NCI-H345 treated with DMSO at 0.1 percent for 48 hours (cell line): ENCODE measurements at regions not wholly inside any gene's neighbourhood (a gene's known extent, or its start where the extent isn't known, plus 50 kb on each side); places are given as distances from the start of the nearest gene placed in this dataset.

Source experiments
- DNase-seq: peaks from one replicate; lab custom pipeline; 2025; ENCODE audit not compliant: unreplicated experiment; lab: John Stamatoyannopoulos, UW

- no peak for DNase-seq
These were observed 121.8 kb upstream of the ADRA1D start for GRCh38 chr20:4370851-4371250.

GRCh38 chr20:4369798-4370124 lies 120.7 kb upstream of the ADRA1D start:
- DNase-seq = no peak

- no peak for DNase-seq
These were observed 120.2 kb upstream of the ADRA1D start for GRCh38 chr20:4369119-4369797.

DNA sequence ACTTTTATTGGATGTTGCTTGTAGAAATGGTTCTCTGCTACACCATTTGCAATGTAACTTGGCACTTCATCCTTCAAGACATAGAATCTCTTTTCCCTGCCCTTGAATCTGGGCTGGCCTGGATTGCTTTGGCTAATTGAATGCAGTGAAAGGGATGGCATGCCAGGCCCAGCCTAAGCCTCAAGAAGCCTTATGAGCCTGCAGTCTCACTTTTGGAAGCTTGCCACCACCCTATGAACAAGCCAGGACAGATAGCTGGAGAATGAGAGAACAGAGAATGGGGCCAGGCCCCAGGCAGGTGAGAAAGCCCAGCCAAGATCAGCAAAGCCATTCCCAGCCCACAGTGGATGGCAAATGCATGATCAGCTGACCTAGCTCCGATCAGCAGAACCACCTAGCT lies 117.0 kb upstream of the ADRA1D start:
- no peak for DNase-seq

- no peak for DNase-seq
These were observed 109.5 kb upstream of the ADRA1D start for GRCh38 chr20:4358552-4358951.

- DNase-seq = no peak
These were observed 103.3 kb upstream of the ADRA1D start for GRCh38 chr20:4352348-4352747.

GRCh38 chr20:4350096-4350495 lies 101.0 kb upstream of the ADRA1D start:
- no peak for DNase-seq

DNA sequence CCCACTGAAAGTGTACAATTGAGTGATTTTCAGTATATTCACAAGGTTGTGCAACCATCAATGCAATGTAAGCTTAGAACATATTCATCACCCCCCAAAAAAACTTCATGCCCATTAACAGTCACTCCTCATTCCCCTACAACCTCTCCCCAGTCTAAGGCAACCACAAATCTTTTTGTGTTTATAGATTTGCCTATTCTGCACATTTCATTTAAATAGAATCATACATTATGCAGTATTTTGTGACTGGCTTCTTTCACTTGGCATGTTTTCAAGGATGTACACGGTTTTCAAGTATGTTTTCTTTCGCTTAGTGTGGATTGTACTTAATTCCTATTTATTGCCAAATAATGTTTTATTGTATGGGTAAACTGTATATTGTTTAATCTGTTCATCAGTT lies 95.6 kb upstream of the ADRA1D start:
- no peak for DNase-seq

DNA sequence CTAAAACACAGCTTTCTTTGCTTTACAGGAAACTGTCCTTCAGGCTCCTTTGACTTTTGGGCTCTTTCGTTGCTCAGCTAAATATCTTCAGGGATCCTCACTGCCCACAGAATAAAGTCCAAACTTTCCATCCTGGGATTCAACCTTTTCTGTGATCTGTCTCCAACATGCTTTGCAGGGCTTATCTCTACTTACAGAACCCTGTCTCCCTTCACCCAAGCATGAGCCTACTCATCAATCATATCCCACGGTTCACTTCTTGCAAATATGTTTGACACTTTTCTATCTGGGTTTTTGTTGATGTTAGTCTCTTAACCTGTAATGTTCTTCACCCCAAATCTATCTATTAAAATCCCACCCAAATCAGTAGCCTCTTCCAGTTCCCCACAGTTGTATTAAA lies 93.5 kb upstream of the ADRA1D start:
- DNase-seq = no peak

GRCh38 chr20:4341804-4342485 lies 92.9 kb upstream of the ADRA1D start:
- no peak for DNase-seq

DNA sequence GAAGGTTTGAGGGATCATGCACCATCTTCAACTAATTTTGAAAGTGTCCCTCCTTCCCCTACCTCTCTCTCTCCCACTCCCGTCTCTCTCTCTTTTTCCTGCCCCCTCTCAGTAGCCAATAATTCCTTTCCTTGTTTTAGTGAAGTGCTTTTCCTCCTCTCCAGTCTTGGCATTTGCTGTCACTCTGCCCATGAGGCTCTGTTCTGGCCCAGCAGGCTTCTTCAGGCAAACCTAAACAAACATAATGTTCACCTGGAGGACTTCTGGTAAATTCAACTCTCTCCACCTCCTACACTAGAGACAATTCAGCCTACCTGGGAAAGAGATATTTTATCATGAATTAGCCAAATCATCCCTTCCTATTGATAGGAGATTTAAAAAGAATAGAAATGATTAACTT lies 86.6 kb upstream of the ADRA1D start:
- no peak for DNase-seq

DNA sequence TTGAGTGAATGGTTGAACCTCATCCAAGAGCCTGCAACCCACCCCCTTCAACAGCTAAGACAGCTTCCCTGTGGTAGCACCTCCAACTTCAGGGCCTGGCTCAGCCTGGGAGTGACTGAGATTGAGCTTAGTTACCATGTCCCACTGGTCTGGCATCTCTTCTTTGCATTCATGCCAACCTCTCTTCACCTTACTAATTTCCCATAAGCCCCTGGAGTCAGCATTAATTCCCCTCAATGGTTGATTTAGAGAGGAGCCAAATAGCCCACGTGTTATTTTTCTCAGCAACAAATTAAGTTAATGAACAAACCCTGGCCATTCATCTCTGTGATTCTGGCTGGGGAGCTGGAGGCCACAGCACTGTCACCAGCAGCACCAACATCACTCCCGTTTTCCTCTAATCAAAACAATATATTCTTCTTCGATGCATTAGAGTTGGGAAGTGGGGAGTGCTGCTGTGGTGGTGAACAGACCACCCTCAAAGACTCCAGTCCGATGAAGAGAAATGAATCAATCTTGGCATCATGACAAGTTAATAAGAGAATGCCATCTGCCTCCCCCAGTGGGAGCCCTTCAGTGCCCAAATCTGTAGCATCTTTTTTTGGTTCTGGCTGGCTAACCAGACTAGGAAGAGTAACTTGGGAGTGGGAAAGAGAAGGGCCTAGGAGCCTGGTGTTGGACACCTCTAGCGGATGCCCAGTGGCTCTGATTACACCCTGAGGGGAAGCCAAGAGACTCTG lies 83.2 kb upstream of the ADRA1D start:
- DNase-seq = no peak

DNA sequence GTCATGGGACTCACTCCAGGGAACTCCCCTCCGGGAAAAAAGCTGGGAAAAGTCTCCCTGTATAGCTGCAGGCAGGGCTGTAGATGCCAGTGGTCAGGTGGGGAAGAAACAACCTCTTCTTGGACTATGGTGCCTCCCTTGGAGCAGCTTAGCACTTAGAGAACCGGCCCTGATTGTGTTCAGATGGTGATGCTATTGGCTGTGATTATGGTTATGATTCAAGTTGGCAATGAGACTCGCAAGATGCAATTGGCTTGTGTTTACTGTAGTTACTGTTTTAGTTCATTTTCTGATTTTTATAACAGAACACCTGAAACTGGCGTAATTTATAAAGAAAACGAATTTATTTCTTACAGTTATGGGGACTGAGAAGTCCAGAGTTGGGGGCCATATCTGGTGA lies 80.9 kb upstream of the ADRA1D start:
- DNase-seq = no peak

- DNase-seq = no peak
These were observed 80.1 kb upstream of the ADRA1D start for GRCh38 chr20:4329232-4329631.

DNA sequence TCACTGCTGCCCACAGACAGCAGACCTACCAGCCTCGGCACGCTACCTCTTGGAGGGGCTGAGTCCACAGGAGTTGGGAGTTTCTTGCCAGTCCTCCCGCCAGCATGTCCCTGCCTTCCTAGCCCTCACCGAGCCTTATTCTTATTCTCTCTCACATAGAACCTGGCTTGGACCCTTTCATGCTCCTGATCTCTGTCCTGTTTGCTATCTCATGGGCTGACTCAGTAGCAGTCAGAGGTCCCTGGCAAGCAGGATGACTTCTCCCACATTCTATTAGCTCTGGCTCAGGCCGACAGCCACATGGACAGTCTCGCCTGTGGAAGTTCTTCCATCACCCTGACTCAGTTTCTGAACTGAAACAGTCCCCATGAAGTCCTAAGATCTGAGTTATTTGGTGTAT lies 79.5 kb upstream of the ADRA1D start:
- DNase-seq = no peak

DNA sequence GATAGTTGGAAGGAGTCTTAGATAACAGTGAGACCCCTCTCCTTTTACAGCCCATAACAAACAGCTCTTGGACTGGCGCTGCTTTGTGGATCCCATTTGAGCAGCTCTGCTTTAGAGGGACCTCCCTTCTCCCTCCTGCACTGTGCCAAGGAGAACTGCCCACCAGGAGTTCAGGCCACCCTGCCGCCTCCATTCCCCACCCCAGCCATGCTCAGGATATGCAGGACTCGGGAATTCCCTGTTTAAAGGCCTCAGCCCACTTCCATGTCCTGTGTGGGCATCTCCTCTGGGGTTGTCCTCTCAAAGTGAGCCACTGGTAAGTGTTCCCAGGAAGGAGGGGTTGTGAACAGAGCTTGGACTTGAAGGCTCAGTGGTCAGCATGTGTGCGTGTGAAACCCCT lies 78.9 kb upstream of the ADRA1D start:
- no peak for DNase-seq

DNA sequence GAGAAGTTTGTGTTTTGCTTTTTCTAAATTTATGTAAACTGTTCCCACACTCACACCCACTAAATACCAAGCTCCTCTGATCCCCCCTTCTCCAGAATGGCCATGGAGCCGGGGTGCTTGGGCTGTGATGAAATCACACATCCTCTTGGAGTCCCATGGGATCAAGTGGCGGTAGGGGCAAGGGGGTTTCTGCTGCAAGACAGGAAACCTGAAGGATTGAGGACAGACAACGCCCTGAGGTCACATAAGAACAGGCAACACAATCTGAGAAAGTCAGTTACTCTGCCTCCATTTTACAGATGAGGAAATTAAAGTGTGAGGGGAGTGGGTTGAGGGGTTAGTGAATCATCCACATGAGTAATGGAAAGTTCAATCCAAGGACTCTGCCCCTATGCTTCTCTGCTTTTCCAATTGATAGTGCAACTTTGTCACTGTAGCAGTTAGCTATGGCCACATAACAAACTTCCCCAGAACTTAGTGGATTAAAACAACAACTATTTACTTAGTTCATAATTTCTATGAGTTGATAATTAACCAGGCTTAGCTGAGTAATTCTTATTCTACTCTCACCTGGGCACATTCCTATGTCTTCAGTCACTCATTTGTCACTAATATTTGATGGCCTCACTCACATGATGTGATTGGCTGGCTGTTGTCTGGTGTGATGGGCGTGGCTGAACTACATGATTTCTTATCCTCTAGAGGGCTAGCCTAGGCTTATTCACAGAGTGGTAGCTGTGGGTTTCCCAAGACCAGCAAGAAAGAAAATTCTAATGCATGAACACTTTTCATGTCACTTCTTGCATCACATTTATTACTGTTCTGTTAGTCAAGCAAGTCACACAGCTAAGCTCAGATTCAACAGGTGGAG lies 77.3 kb upstream of the ADRA1D start:
- no peak for DNase-seq

DNA sequence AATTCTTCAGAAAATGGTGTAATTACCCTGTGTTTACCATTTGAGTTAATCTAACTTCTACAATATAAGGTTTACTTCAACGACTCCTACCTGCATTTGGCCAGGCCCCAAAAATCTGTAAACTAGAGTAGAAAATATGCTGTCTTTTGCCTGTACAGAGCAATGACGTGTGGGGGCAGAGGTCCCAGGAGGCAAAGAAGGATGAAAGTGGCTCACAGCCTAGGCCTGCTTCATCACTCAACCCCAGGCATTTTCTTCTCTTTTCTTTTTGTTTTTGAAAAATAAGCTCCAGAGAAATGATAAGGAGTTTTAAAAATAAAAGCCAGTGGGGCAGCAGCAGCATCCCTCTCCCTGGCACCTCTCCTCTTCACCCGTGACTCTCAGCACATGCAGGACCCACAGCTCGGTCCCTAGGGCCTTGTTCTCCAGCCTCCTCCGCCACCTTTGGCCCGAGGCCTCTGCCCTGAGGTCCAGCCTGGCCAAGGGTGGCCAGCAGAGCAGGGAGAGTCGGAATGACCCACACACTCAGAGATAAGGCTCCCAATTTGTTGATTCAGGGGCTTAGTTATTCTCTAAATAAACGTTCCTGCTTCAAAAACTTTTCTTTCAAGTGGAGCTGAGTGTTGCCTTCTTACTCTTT lies 76.6 kb upstream of the ADRA1D start:
- no peak for DNase-seq

GRCh38 chr20:4324611-4325243 lies 75.6 kb upstream of the ADRA1D start:
- DNase-seq = no peak

- no peak for DNase-seq
These were observed 73.4 kb upstream of the ADRA1D start for GRCh38 chr20:4322499-4322898.

- DNase-seq = no peak
These were observed 71.2 kb upstream of the ADRA1D start for GRCh38 chr20:4320291-4320690.
